Endodermal cell (in vitro differentiated cells): ENCODE measurements at regions not wholly inside any gene's neighbourhood (a gene's known extent, or its start where the extent isn't known, plus 50 kb on each side); places are given as distances from the start of the nearest gene placed in this dataset.

ENCODE experiments used
- DNase-seq: peaks from one replicate; pipeline ENCODE4 v3.0.0-alpha.2; 2017
- H3K27ac ChIP-seq: 2 replicates; pipeline ENCODE4 v1.5.1; 2013; ENCODE audit warnings: mild to moderate bottlenecking, low read depth, low read length, moderate library complexity
- H3K27me3 ChIP-seq: 2 replicates; pipeline ENCODE4 v1.6.1; 2013; ENCODE audit warnings: mild to moderate bottlenecking, low read length, moderate library complexity; ENCODE audit not compliant: insufficient read depth, control insufficient read depth, poor library complexity, severe bottlenecking
- H3K36me3 ChIP-seq: 2 replicates; pipeline ENCODE4 v1.7.0; 2013; ENCODE audit warnings: mild to moderate bottlenecking, low read length, moderate library complexity; ENCODE audit not compliant: control insufficient read depth, insufficient read depth
- H3K4me1 ChIP-seq: one replicate; pipeline ENCODE4 v1.7.0; 2013; ENCODE audit warnings: low read length; ENCODE audit not compliant: control insufficient read depth, insufficient read depth
- H3K4me3 ChIP-seq: 2 replicates; pipeline ENCODE4 v1.5.1; 2013; ENCODE audit warnings: mild to moderate bottlenecking, low read length, moderate library complexity
- H3K9ac ChIP-seq: 2 replicates; pipeline ENCODE4 v1.6.1; 2013; ENCODE audit warnings: mild to moderate bottlenecking, low read length, moderate library complexity; ENCODE audit not compliant: poor library complexity, severe bottlenecking; ENCODE audit errors: extremely low read depth
- H3K9me3 ChIP-seq: 2 replicates; pipeline ENCODE4 v1.6.1; 2013; ENCODE audit warnings: mild to moderate bottlenecking, low read length, moderate library complexity; ENCODE audit not compliant: control insufficient read depth
- H3K27ac Mint-ChIP-seq: 2 replicates; pipeline ENCODE4 v1.8.0; 2020; ENCODE audit warnings: mixed read lengths
- H3K27me3 Mint-ChIP-seq: 2 replicates; pipeline ENCODE4 v1.8.0; 2021; ENCODE audit warnings: mild to moderate bottlenecking, mixed read lengths; ENCODE audit not compliant: insufficient read depth
- H3K36me3 Mint-ChIP-seq: 2 replicates; pipeline ENCODE4 v1.8.0; 2020; ENCODE audit warnings: low read depth, mixed read lengths
- H3K4me1 Mint-ChIP-seq: 2 replicates; pipeline ENCODE4 v1.8.0; 2020; ENCODE audit warnings: mixed read lengths
- H3K4me3 Mint-ChIP-seq: 2 replicates; pipeline ENCODE4 v1.8.0; 2020; ENCODE audit warnings: mild to moderate bottlenecking, moderate library complexity, mixed read lengths
- H3K9me3 Mint-ChIP-seq: 2 replicates; pipeline ENCODE4 v1.8.0; 2020; ENCODE audit warnings: mild to moderate bottlenecking, mixed read lengths
- WGBS, 2 experiments: methylation state at CpG; one replicate each; pipeline versions ENCODE4 v1.1.5 to v1.1.7; 2013; ENCODE audit warnings: missing lambda C conversion rate in 2 of 2, mixed read lengths in 1 of 2; ENCODE audit not compliant: insufficient coverage in 1 of 2, insufficient read length in 1 of 2; 5-methylcytosine and 5-hydroxymethylcytosine counted together
- TF ChIP-seq, protein P1 (sequence below): fragments of 200-600 bp; sonication (generic); conservative IDR thresholded peaks from 2 replicates; pipeline ENCODE4 v1.5.0; 2021; ENCODE audit warnings: antibody characterized with exemption, mild to moderate bottlenecking

DNA sequence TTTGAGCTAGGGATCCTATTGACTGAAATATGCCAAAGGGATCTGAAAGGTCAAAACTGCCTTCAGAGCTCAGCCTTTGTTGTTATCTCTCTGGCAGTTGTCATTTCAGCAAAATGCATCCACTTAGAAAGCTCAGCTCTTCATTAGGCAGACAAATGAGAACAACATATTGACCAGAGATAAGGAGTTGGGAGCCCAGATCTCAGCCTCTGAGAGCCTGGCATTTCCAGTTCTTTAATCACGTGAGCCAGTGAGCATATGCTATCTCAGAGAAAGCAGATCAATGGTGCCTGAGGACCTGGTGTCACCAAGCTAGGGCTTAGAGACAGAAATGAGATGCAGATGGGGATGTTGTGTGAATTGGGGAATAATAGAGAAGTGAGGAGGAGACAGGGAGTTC is 101.1 kb downstream of the DAD1 start:
- WGBS, 2 experiments = 71 to 89% methylated on average over 1 of the region's 1 CpG
- no peaks in the 10 kb centered on the region for H3K9me3 Mint-ChIP-seq
- H3K27me3 ChIP-seq = no peaks in the 10 kb centered on the region

DNA sequence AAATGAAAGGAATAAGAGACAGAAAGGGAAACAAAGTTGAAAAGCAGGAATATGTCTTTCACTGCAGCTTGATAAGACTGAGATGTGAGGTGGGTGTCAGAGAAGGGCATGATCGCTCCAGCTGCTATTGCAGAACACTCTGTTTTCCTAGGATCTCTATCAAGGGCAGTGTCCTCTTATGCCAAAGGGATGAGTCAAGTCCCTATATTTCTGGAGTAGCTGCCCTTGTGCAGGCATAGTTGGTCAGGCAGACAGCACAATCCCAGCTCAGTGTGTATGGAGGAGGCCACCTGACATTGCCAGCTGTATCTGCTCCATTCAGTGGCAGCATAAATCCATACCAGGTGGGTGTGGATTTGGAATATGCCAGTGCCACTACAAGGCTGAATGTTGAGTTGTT is 101.6 kb downstream of the DAD1 start:
- no peaks in the 10 kb centered on the region for H3K27me3 Mint-ChIP-seq
- Histone ChIP-seq H3K36me3 (no peaks in the 10 kb centered on the region), H3K4me1 (peaks cover 10% of the 10 kb centered on the region), H3K9me3 (no peaks in the 10 kb centered on the region), H3K9ac (no peak overlapping the region), H3K27me3 (no peaks in the 10 kb centered on the region), H3K4me3 (no peak overlapping the region), H3K27ac (no peak overlapping the region)
- DNase-seq = no peak
- H3K4me3 Mint-ChIP-seq = no peak overlapping the region
- peaks cover 89% of the 10 kb centered on the region for H3K4me1 Mint-ChIP-seq
- H3K36me3 Mint-ChIP-seq = no peaks in the 10 kb centered on the region
- WGBS, 2 experiments = 67 to 97% methylated on average over 1 of the region's 1 CpG
- H3K27ac Mint-ChIP-seq = no peak overlapping the region
- H3K9me3 Mint-ChIP-seq = no peaks in the 10 kb centered on the region
- TF ChIP-seq, protein P1, sequence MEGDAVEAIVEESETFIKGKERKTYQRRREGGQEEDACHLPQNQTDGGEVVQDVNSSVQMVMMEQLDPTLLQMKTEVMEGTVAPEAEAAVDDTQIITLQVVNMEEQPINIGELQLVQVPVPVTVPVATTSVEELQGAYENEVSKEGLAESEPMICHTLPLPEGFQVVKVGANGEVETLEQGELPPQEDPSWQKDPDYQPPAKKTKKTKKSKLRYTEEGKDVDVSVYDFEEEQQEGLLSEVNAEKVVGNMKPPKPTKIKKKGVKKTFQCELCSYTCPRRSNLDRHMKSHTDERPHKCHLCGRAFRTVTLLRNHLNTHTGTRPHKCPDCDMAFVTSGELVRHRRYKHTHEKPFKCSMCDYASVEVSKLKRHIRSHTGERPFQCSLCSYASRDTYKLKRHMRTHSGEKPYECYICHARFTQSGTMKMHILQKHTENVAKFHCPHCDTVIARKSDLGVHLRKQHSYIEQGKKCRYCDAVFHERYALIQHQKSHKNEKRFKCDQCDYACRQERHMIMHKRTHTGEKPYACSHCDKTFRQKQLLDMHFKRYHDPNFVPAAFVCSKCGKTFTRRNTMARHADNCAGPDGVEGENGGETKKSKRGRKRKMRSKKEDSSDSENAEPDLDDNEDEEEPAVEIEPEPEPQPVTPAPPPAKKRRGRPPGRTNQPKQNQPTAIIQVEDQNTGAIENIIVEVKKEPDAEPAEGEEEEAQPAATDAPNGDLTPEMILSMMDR = no peak

More for the DNA sequence above, 101.1 kb downstream of the DAD1 start:
- no peak overlapping the region for H3K27ac Mint-ChIP-seq
- Histone ChIP-seq H3K9me3 (no peaks in the 10 kb centered on the region), H3K27ac (no peak overlapping the region), H3K4me3 (no peak overlapping the region), H3K36me3 (no peaks in the 10 kb centered on the region), H3K9ac (no peak overlapping the region), H3K4me1 (peaks cover 8% of the 10 kb centered on the region)
- H3K4me3 Mint-ChIP-seq = no peak overlapping the region
- H3K36me3 Mint-ChIP-seq = no peaks in the 10 kb centered on the region
- DNase-seq = no peak
- TF ChIP-seq, protein P1 = no peak
- no peaks in the 10 kb centered on the region for H3K27me3 Mint-ChIP-seq
- peaks cover 85% of the 10 kb centered on the region for H3K4me1 Mint-ChIP-seq

DNA sequence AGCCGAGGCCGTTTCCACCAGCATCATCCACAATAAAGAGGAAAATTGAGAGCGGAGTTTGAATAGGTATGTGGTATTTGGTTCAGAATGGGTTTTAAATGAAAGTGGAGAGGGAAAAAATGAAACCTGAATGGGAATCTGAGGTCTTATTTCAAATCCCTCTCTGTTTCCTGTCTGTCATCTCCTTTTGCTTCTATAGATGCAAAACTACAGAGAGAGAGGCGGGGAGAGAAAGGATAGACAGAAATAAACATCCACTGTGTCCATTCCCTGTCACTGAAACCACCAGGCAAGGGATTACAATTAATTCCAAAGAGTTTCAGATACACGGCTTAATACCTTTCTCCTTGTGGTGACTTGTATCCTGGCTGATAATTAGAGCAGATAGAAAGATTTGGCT is 102.3 kb downstream of the DAD1 start:
- H3K4me1 Mint-ChIP-seq = peaks cover 90% of the 10 kb centered on the region
- Histone ChIP-seq H3K4me1 (peaks cover 10% of the 10 kb centered on the region), H3K9ac (no peak overlapping the region), H3K27me3 (no peaks in the 10 kb centered on the region), H3K36me3 (no peaks in the 10 kb centered on the region), H3K27ac (no peak overlapping the region), H3K4me3 (no peak overlapping the region), H3K9me3 (no peaks in the 10 kb centered on the region)
- no peak overlapping the region for H3K4me3 Mint-ChIP-seq
- no peaks in the 10 kb centered on the region for H3K9me3 Mint-ChIP-seq
- H3K27me3 Mint-ChIP-seq = no peaks in the 10 kb centered on the region
- H3K27ac Mint-ChIP-seq = no peak overlapping the region
- H3K36me3 Mint-ChIP-seq = no peaks in the 10 kb centered on the region
- WGBS, 2 experiments = 93 to 100% methylated on average over 2 to 5 of the region's 5 CpGs
- TF ChIP-seq, protein P1 = no peak
- DNase-seq = no peak
